RWPE2 (cell line): ENCODE measurements at regions not wholly inside any gene's neighbourhood (a gene's known extent, or its start where the extent isn't known, plus 50 kb on each side); places are given as distances from the start of the nearest gene placed in this dataset.

Experiments used
- ATAC-seq: fragments of 200-7000 bp; cut with Tn5 transposase; 3 replicates; pipeline ENCODE4 v1.9.1; 2021; ENCODE audit warnings: low read depth
- DNase-seq: peaks from one replicate; pipeline ENCODE4 v3.0.0-alpha.2; 2020; ENCODE audit warnings: low spot score
- H3K27ac ChIP-seq: fragments of 450-650 bp; 2 replicates; pipeline ENCODE4 v1.5.1; 2017; ENCODE audit warnings: mild to moderate bottlenecking; ENCODE audit not compliant: poor library complexity, severe bottlenecking
- H3K27me3 ChIP-seq: fragments of 250-450 bp; sonication (Bioruptor Pico); 2 replicates; pipeline ENCODE4 v1.5.1; 2021; ENCODE audit warnings: mild to moderate bottlenecking, moderate library complexity; ENCODE audit not compliant: insufficient read depth, poor library complexity, severe bottlenecking
- H3K36me3 ChIP-seq: fragments of 250-450 bp; sonication (Bioruptor Pico); 2 replicates; pipeline ENCODE4 v1.5.1; 2020; ENCODE audit warnings: low read depth, mild to moderate bottlenecking, moderate library complexity
- H3K4me1 ChIP-seq: fragments of 250-450 bp; sonication (Bioruptor Pico); 2 replicates; pipeline ENCODE4 v1.5.1; 2021; ENCODE audit warnings: mild to moderate bottlenecking, moderate library complexity; ENCODE audit not compliant: insufficient read depth, poor library complexity, severe bottlenecking
- H3K4me3 ChIP-seq: fragments of 250-450 bp; sonication (Bioruptor Pico); 2 replicates; pipeline ENCODE4 v1.5.1; 2021; ENCODE audit warnings: mild to moderate bottlenecking, moderate library complexity; ENCODE audit not compliant: severe bottlenecking
- H3K9me3 ChIP-seq: fragments of 250-450 bp; sonication (Bioruptor Pico); 2 replicates; pipeline ENCODE4 v1.5.1; 2021; ENCODE audit warnings: mild to moderate bottlenecking, moderate library complexity; ENCODE audit not compliant: severe bottlenecking
- CTCF ChIP-seq: fragments of 450-650 bp; IDR thresholded peaks from one replicate; pipeline ENCODE4 v1.5.1; 2017; ENCODE audit warnings: mild to moderate bottlenecking, moderate library complexity; ENCODE audit not compliant: poor library complexity, severe bottlenecking

- H3K4me1 ChIP-seq, result no peaks in the 10 kb centered on the region
- H3K36me3 ChIP-seq, result no peaks in the 10 kb centered on the region
- no peak overlapping the region for H3K4me3 ChIP-seq
- ATAC-seq (no peak), DNase-seq (no peak)
- peaks cover 4% of the 10 kb centered on the region for H3K27me3 ChIP-seq
- no peaks in the 10 kb centered on the region for H3K9me3 ChIP-seq
- H3K27ac ChIP-seq, result no peak overlapping the region
- no peak for TF ChIP-seq CTCF
Observed at GRCh38 chr21:21801921-21802320, 803.7 kb downstream of the NCAM2 start.

- H3K9me3 ChIP-seq, result no peaks in the 10 kb centered on the region
- H3K27ac ChIP-seq, result no peak overlapping the region
- no peaks in the 10 kb centered on the region for H3K36me3 ChIP-seq
- no peaks in the 10 kb centered on the region for H3K4me1 ChIP-seq
- TF ChIP-seq CTCF, result no peak
- H3K27me3 ChIP-seq, result no peaks in the 10 kb centered on the region
- ATAC-seq (no peak), DNase-seq (no peak)
- H3K4me3 ChIP-seq, result no peak overlapping the region
Observed at GRCh38 chr21:21806711-21807597, 808.7 kb downstream of the NCAM2 start.

GRCh38 chr21:21807598-21807903, 809.3 kb downstream of the NCAM2 start:
- no peak for TF ChIP-seq CTCF
- Histone ChIP-seq H3K4me1 (no peaks in the 10 kb centered on the region), H3K27me3 (no peaks in the 10 kb centered on the region), H3K9me3 (no peaks in the 10 kb centered on the region), H3K36me3 (no peaks in the 10 kb centered on the region), H3K27ac (no peak overlapping the region), H3K4me3 (no peak overlapping the region)
- ATAC-seq (no peak), DNase-seq (no peak)

- H3K36me3 ChIP-seq, result no peaks in the 10 kb centered on the region
- no peak for TF ChIP-seq CTCF
- no peaks in the 10 kb centered on the region for H3K4me1 ChIP-seq
- H3K27ac ChIP-seq, result no peak overlapping the region
- peaks cover 4% of the 10 kb centered on the region for H3K27me3 ChIP-seq
- no peaks in the 10 kb centered on the region for H3K9me3 ChIP-seq
- no peak for DNase-seq
- no peak for ATAC-seq
- no peak overlapping the region for H3K4me3 ChIP-seq
Observed at GRCh38 chr21:21813289-21813688, 815.1 kb downstream of the NCAM2 start.

- ATAC-seq (no peak), DNase-seq (no peak)
- peaks cover 4% of the 10 kb centered on the region for H3K27me3 ChIP-seq
- no peak for TF ChIP-seq CTCF
- H3K9me3 ChIP-seq, result no peaks in the 10 kb centered on the region
- no peaks in the 10 kb centered on the region for H3K4me1 ChIP-seq
- H3K36me3 ChIP-seq, result no peaks in the 10 kb centered on the region
- no peak overlapping the region for H3K4me3 ChIP-seq
- no peak overlapping the region for H3K27ac ChIP-seq
Observed at GRCh38 chr21:21813934-21814333, 815.7 kb downstream of the NCAM2 start.
